Cardiac fibroblast (primary cell): ENCODE measurements at regions not wholly inside any gene's neighbourhood (a gene's known extent, or its start where the extent isn't known, plus 50 kb on each side); places are given as distances from the start of the nearest gene placed in this dataset.
A peak's percentile ranks its signal among the peaks of the same experiment; 100 is the strongest.

ENCODE experiments used
- DNase-seq, 2 donors: peaks; one replicate each; pipeline versions ENCODE4 v3.0.0 to v3.0.0-alpha.2; 2010; ENCODE audit warnings: low read depth in 2 of 2
- H3K4me3 ChIP-seq, 2 donors: replicated peaks in 1 of 2; 1 replicate in 1 of 2; 2 replicates in 1 of 2; pipeline ENCODE4 v1.5.1; 2011; ENCODE audit warnings: low read depth in 2 of 2, low read length in 2 of 2, mild to moderate bottlenecking in 2 of 2, moderate library complexity in 1 of 2
- TF ChIP-seq, protein P1 (sequence below): IDR thresholded peaks from one replicate; pipeline ENCODE4 v1.5.1; 2011; ENCODE audit warnings: low read depth, mild to moderate bottlenecking, low read length, inconsistent platforms

DNA sequence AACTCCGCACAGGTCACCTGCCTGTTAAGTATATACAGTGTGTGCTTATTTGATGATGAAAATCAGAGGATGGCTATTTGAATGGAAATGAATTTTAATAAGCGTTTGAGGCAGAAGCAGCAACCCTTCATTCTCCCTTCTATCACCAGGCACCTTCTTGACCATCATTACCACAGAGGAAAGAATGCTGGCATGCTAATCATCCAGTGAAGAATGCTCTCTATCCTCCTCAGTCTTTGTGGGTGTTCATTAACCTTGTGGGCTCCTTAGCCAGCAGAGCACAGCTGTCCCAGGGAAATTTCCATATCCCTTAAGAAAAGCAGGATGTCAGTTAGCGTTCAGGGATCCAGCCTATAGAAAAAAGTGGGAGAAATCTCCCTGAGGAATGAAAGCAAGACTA is 428.0 kb upstream of the CAMK1G start:
- TF ChIP-seq, protein P1, sequence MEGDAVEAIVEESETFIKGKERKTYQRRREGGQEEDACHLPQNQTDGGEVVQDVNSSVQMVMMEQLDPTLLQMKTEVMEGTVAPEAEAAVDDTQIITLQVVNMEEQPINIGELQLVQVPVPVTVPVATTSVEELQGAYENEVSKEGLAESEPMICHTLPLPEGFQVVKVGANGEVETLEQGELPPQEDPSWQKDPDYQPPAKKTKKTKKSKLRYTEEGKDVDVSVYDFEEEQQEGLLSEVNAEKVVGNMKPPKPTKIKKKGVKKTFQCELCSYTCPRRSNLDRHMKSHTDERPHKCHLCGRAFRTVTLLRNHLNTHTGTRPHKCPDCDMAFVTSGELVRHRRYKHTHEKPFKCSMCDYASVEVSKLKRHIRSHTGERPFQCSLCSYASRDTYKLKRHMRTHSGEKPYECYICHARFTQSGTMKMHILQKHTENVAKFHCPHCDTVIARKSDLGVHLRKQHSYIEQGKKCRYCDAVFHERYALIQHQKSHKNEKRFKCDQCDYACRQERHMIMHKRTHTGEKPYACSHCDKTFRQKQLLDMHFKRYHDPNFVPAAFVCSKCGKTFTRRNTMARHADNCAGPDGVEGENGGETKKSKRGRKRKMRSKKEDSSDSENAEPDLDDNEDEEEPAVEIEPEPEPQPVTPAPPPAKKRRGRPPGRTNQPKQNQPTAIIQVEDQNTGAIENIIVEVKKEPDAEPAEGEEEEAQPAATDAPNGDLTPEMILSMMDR = no peak
- no peak for DNase-seq
- H3K4me3 ChIP-seq = no peak overlapping the region

DNA sequence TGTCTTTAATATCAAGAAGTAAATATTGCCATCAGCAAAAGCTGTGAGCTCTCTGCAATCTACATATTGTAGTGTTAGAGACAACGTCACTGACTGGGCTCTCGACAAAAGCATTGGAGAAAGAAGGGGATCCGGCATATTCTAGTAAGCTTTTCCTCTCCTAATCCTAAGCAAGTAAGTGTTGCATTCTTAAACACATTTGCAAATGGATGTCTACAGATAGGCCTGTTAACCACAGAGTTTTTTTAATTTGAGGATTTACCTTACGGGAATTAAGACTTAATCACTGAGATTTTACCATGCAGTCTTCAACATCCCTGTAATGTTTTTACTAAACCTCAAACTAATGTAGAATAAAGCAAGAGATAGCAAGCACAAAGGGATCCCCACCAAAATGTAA is 426.5 kb upstream of the CAMK1G start:
- no peak for DNase-seq
- H3K4me3 ChIP-seq = no peak overlapping the region
- TF ChIP-seq, protein P1 = no peak

DNA sequence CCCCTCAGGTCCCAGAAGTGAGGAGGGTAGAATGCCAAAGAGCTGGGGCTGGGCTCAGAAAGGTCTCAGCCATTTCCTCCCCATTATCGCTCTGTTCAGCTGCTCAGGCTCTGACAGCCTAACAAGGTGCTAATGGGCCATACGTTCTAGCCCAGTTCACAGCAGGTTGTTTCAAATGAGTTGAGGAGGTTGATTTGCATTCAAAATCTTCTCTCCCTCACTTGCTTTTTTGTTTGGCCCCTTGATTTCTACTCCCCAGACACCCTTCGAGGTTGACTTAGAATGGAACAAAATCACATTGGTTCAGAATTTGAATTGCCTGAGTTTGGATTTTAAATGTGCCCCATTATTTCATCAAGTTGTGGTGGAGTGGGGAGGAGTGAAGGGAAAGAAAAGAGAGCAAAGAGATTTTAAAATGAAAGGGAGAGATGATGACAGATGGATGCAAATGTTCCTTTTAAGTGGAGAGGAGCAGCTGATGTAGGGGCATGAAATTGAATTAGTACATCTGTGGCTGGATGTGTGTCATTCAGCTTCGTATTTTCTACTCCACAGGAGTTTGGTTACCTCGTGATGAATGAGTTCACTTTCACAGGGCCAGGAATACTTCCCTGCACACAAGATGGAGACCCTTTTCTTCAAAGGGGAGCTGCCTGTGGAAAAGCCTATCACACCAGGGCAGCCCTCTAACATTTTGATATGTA is 425.8 kb upstream of the CAMK1G start:
- no peak for DNase-seq
- TF ChIP-seq, protein P1 = no peak
- H3K4me3 ChIP-seq = no peak overlapping the region

DNA sequence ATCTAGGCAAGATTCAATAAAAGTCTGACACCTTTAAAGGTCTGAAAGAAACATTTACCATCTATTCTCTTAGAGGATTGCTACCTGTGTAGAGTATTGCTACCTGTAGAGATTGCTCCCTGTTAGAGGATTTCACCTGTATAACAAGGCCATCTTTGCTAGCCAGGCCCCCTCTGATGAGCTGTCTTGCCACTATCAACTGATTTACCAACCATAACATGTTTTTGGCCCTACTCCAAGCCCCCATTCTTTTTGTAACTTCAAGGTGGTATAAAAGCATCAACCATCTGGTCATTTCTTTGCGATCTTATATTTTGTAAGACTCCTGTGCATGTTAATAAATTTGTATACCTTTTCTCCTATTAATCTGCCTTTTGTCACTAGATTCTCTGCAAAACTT is 424.7 kb upstream of the CAMK1G start:
- no peak for DNase-seq
- TF ChIP-seq, protein P1 = no peak

DNA sequence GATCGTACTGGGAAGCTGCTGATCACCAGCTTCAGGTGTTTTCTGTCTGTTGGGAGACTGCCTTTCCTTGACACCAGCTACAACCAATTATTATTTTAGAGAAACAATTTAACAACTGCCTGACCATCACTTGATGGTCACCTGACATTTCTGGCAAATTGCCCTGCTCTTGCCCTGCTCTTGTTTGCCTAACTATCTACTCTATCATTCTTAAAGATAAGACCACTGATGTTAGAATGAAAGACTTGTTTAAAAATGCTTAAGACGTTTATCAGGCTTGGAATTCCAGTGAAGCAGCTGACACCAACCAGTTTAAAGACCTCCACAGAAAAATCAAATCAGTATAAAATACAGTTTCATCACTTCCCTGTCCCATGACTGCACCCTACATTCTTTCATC is 423.3 kb upstream of the CAMK1G start:
- TF ChIP-seq, protein P1 = no peak
- H3K4me3 ChIP-seq = no peak overlapping the region
- no peak for DNase-seq

More for the DNA sequence above, 424.7 kb upstream of the CAMK1G start:
- no peak overlapping the region for H3K4me3 ChIP-seq

DNA sequence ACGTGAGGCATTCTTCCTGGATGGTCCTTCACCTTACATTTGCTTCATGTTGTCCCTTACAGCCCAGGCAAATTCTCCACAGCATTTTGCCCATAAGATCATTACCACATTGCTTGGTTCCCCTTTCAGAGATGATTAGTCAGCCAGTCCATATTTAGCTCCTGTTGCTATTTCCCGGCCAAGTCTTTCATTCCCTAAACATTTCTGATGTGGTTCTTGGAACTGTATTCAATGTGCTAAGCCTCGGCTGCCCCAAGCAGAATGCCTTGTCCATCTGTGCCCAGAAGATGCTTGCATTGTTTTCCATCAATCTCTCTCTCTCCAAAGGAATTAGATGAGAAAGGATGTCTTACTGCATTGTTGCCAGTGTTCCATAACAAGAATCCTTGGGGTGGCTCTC is 420.9 kb upstream of the CAMK1G start:
- no peak overlapping the region for H3K4me3 ChIP-seq
- TF ChIP-seq, protein P1 = no peak
- no peak for DNase-seq

DNA sequence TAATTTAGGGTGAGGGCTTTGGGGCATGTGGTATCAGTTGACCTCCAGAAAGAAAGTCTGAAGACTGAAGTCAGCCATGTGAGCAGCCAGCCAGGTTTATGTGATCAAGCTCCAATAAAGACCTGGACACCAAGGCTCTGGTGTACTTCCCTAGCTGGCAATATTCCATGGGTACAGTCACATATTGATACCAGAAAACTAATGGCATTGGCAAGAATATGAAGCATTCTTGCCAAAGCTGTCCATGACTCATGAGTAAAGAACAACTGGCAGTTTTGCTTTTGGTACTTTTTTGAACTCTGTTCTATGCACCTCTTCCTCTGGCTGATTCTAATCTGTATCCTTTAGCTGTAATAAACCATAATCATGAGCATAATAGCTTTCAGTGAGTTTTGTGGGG is 415.3 kb upstream of the CAMK1G start:
- TF ChIP-seq, protein P1 = no peak
- H3K4me3 ChIP-seq = no peak overlapping the region
- DNase-seq = peak in 1 of 2 donors; percentile 15
